ENCODE measurements at regions not wholly inside any gene's neighbourhood (a gene's known extent, or its start where the extent isn't known, plus 50 kb on each side); places are given as distances from the start of the nearest gene placed in this dataset.

DNA sequence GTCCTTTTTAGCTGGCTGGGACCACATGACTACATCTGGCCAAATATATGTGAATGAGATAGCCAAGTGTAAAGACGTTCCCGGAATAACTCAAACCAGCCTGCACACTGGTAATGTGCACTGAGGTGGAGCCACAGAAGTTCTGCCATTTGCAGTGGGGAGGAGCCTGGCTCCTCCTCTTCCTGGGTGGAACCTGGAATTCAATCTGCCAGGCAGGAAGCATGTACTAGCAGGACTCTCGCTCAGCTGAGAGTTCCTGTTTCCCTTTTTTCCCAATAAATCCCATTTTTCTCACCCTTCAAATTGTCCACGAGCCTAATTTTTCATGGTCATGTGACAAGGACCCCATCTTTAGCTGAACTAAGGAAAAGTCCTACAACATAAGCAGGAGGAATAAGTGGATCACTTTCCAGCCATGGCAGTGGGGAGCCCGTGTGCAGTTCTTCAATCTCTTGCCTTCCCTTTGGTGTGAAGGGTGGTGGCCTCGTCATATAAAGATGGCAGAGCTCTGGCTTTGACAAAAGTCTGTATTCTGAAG, 183.2 kb downstream of the UXS1 start:
- ChIA-PET CTCF (interaction anchor here (1.2 kb wide), 1 partner anchor 10 kb away, joined by 4 read pairs; no protein-coding TSS in a partner anchor), POLR2A (no interaction called here)
- TF ChIP-seq, protein P1, sequence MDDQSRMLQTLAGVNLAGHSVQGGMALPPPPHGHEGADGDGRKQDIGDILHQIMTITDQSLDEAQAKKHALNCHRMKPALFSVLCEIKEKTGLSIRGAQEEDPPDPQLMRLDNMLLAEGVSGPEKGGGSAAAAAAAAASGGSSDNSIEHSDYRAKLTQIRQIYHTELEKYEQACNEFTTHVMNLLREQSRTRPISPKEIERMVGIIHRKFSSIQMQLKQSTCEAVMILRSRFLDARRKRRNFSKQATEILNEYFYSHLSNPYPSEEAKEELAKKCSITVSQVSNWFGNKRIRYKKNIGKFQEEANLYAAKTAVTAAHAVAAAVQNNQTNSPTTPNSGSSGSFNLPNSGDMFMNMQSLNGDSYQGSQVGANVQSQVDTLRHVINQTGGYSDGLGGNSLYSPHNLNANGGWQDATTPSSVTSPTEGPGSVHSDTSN (IDR thresholded peaks at IDR 0.05), result no peak
- TF ChIP-seq MEF2A (IDR thresholded peaks at IDR 0.05; ENCODE audit: borderline replicate concordance, low read depth) (no peak), JUND (IDR thresholded peaks at IDR 0.05) (no peak), FOSL2 (IDR thresholded peaks at IDR 0.05; ENCODE audit: borderline replicate concordance, low read depth) (no peak), RCOR1 (IDR thresholded peaks at IDR 0.05; ENCODE audit: low read length) (no peak)
- DNase-seq, result no peak
- Histone ChIP-seq H3K9me2 (no peaks in the 10 kb centered on the region), H3K4me3 (ENCODE audit: low read depth in 2 of 2, low read length in 1 of 2) (no peak overlapping the region), H3K4me2 (no peak overlapping the region), H3K9ac (no peak overlapping the region), H3K79me2 (ENCODE audit: insufficient read depth) (no peaks in the 10 kb centered on the region), H3K9me3 (no peaks in the 10 kb centered on the region), H4K20me1 (ENCODE audit: insufficient read depth) (no peaks in the 10 kb centered on the region), H3F3A (replicated peaks; ENCODE audit: insufficient read depth) (no peaks in the 10 kb centered on the region), H2AFZ (ENCODE audit: low read depth) (no peak overlapping the region), H3K4me1 (ENCODE audit: control insufficient read depth in 1 of 2, insufficient read depth in 2 of 2, low read depth in 1 of 2, low read length in 1 of 2) (no peaks in the 10 kb centered on the region; a peak in 1 of 4 replicates), H3K36me3 (replicated peaks in 1 of 2; ENCODE audit: control insufficient read depth in 1 of 2, insufficient read depth in 2 of 2, low read length in 1 of 2) (no peaks in the 10 kb centered on the region), H3K27me3 (ENCODE audit: insufficient read depth) (no peaks in the 10 kb centered on the region), H3K27ac (ENCODE audit: low read depth in 2 of 2, low read length in 1 of 2) (no peak overlapping the region)
- 45% methylated on average over 6 of the region's 6 CpGs for WGBS (ENCODE audit: low lambda C conversion rate)

DNA sequence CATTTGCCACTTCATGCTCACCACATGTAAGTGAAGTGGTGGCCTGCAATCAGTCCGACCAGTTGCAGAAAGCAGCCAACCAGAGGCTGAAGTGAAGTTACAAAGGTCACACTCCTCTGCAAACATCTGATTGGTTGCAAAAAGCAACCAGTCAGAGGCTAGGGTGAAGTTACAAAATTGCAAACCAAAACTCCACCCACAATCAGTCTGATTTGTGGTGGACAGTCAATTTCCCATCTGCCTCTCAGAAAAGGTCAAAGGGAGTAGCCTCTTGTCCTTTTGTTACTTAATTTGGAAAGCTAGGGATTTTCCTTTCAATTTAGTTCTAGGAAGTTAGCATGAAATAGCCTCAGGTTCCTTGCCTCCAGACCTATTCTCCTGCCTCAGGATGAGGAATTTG, 185.0 kb downstream of the UXS1 start:
- H3K27ac ChIP-seq (ENCODE audit: low read depth in 2 of 2, low read length in 1 of 2), result no peak overlapping the region
- H2AFZ ChIP-seq (ENCODE audit: low read depth), result no peak overlapping the region
- H3K4me3 ChIP-seq (ENCODE audit: low read depth in 2 of 2, low read length in 1 of 2), result no peak overlapping the region
- no peaks in the 10 kb centered on the region for H4K20me1 ChIP-seq (ENCODE audit: insufficient read depth)
- H3K79me2 ChIP-seq (ENCODE audit: insufficient read depth), result no peaks in the 10 kb centered on the region
- no peaks in the 10 kb centered on the region for H3K9me2 ChIP-seq
- H3K27me3 ChIP-seq (ENCODE audit: insufficient read depth), result no peaks in the 10 kb centered on the region
- no peak for DNase-seq
- no peak overlapping the region for H3K9ac ChIP-seq
- H3K4me1 ChIP-seq (ENCODE audit: control insufficient read depth in 1 of 2, insufficient read depth in 2 of 2, low read depth in 1 of 2, low read length in 1 of 2), result no peaks in the 10 kb centered on the region; a peak in 1 of 4 replicates
- no peaks in the 10 kb centered on the region for H3F3A ChIP-seq (replicated peaks; ENCODE audit: insufficient read depth)
- no peaks in the 10 kb centered on the region for H3K9me3 ChIP-seq
- no peak overlapping the region for H3K4me2 ChIP-seq
- H3K36me3 ChIP-seq (replicated peaks in 1 of 2; ENCODE audit: control insufficient read depth in 1 of 2, insufficient read depth in 2 of 2, low read length in 1 of 2), result no peaks in the 10 kb centered on the region
- no peak for TF ChIP-seq MXI1 (IDR thresholded peaks at IDR 0.05; ENCODE audit: low read depth, low read length)
- no peak for TF ChIP-seq POLR2AphosphoS5 (IDR thresholded peaks at IDR 0.05; ENCODE audit: low read depth, low read length)
- TF ChIP-seq CHD2 (IDR thresholded peaks at IDR 0.05; ENCODE audit: low read length, partially characterized antibody), result no peak
- no peak for TF ChIP-seq NFIC (IDR thresholded peaks at IDR 0.05; ENCODE audit: borderline replicate concordance)
- ChIA-PET CTCF (no interaction called here), POLR2A (interaction anchor here (0.5 kb wide), 1 partner anchor 658 kb away, joined by 3 read pairs; no protein-coding TSS in a partner anchor)
- 0% methylated on average over 1 of the region's 1 CpG for WGBS (ENCODE audit: low lambda C conversion rate)

GRCh38 chr2:106004851-106005250, 189.2 kb downstream of the UXS1 start:
- no peak overlapping the region for H3K4me2 ChIP-seq
- no peaks in the 10 kb centered on the region for H3K4me1 ChIP-seq (ENCODE audit: control insufficient read depth in 1 of 2, insufficient read depth in 2 of 2, low read depth in 1 of 2, low read length in 1 of 2)
- H3K27me3 ChIP-seq (ENCODE audit: insufficient read depth), result no peaks in the 10 kb centered on the region
- CTCF ChIA-PET, result interaction anchor here (1.1 kb wide), 1 partner anchor 23 kb away, joined by 3 read pairs; no protein-coding TSS in a partner anchor
- no peak overlapping the region for H3K4me3 ChIP-seq (ENCODE audit: low read depth in 2 of 2, low read length in 1 of 2)
- H4K20me1 ChIP-seq (ENCODE audit: insufficient read depth), result no peaks in the 10 kb centered on the region
- H3F3A ChIP-seq (replicated peaks; ENCODE audit: insufficient read depth), result no peaks in the 10 kb centered on the region
- no peak for DNase-seq
- POLR2A ChIA-PET, result no interaction called here
- no peak overlapping the region for H3K27ac ChIP-seq (ENCODE audit: low read depth in 2 of 2, low read length in 1 of 2)
- no peak overlapping the region for H3K9ac ChIP-seq
- H3K79me2 ChIP-seq (ENCODE audit: insufficient read depth), result no peaks in the 10 kb centered on the region
- no peak for TF ChIP-seq TEAD4 (IDR thresholded peaks at IDR 0.05; ENCODE audit: borderline replicate concordance, insufficient read depth)
- no peaks in the 10 kb centered on the region for H3K9me2 ChIP-seq
- no peaks in the 10 kb centered on the region for H3K36me3 ChIP-seq (replicated peaks in 1 of 2; ENCODE audit: control insufficient read depth in 1 of 2, insufficient read depth in 2 of 2, low read length in 1 of 2)
- H2AFZ ChIP-seq (ENCODE audit: low read depth), result no peak overlapping the region
- 39% methylated on average over 1 of the region's 1 CpG for WGBS (ENCODE audit: low lambda C conversion rate)
- peaks cover 5% of the 10 kb centered on the region; the same call in 1 of the 2 replicates for H3K9me3 ChIP-seq
